H9 (cell line): ENCODE measurements at regions not wholly inside any gene's neighbourhood (a gene's known extent, or its start where the extent isn't known, plus 50 kb on each side); places are given as distances from the start of the nearest gene placed in this dataset.

Experiments
- DNase-seq: peaks from one replicate; pipeline ENCODE4 v3.0.0-alpha.2; 2017
- H2AFZ ChIP-seq: one replicate; pipeline ENCODE4 v1.6.1; 2013; ENCODE audit warnings: mild to moderate bottlenecking, low read length, control low read depth, moderate library complexity
- H2AK5ac ChIP-seq: 2 replicates; pipeline ENCODE4 v1.6.1; 2013; ENCODE audit warnings: low read length, control low read depth, mixed read lengths; ENCODE audit not compliant: insufficient read length
- H2BK120ac ChIP-seq: one replicate; pipeline ENCODE4 v1.6.1; 2013; ENCODE audit warnings: low read depth, mild to moderate bottlenecking, low read length, control low read depth, inconsistent platforms; ENCODE audit not compliant: poor library complexity, severe bottlenecking
- H2BK12ac ChIP-seq: 2 replicates; pipeline ENCODE4 v1.6.1; 2013; ENCODE audit warnings: low read length, control low read depth, mixed read lengths, low read depth; ENCODE audit not compliant: insufficient read length
- H2BK15ac ChIP-seq: 2 replicates; pipeline ENCODE4 v1.6.1; 2013; ENCODE audit warnings: low read depth, low read length, control low read depth
- H2BK20ac ChIP-seq: one replicate; pipeline ENCODE4 v1.6.1; 2013; ENCODE audit warnings: low read depth, mild to moderate bottlenecking, low read length, control low read depth, inconsistent platforms; ENCODE audit not compliant: poor library complexity, severe bottlenecking
- H2BK5ac ChIP-seq: 2 replicates; pipeline ENCODE4 v1.6.1; 2013; ENCODE audit warnings: low read length, control low read depth, mixed read lengths; ENCODE audit not compliant: insufficient read length
- H3K14ac ChIP-seq: 2 replicates; pipeline ENCODE4 v1.6.1; 2013; ENCODE audit warnings: low read length, control low read depth; ENCODE audit not compliant: insufficient read depth
- H3K18ac ChIP-seq: 2 replicates; pipeline ENCODE4 v1.6.1; 2013; ENCODE audit warnings: low read depth, mild to moderate bottlenecking, mixed read lengths, low read length, control low read depth; ENCODE audit not compliant: insufficient read length
- H3K23ac ChIP-seq: 2 replicates; pipeline ENCODE4 v1.6.1; 2013; ENCODE audit warnings: low read length, control low read depth, mixed read lengths, low read depth; ENCODE audit not compliant: insufficient read length
- H3K23me2 ChIP-seq: 2 replicates; pipeline ENCODE4 v1.6.1; 2013; ENCODE audit warnings: low read depth, mild to moderate bottlenecking, mixed read lengths, low read length, control low read depth; ENCODE audit not compliant: insufficient read length, poor library complexity, severe bottlenecking
- H3K27ac ChIP-seq: 2 replicates; pipeline ENCODE4 v1.5.1; 2013; ENCODE audit warnings: low read length, control low read depth, mixed read lengths, low read depth; ENCODE audit not compliant: insufficient read length
- H3K27me3 ChIP-seq: 2 replicates; pipeline ENCODE4 v1.6.1; 2013; ENCODE audit warnings: low read length, control low read depth, inconsistent platforms; ENCODE audit not compliant: insufficient read depth
- H3K4ac ChIP-seq: 2 replicates; pipeline ENCODE4 v1.6.1; 2013; ENCODE audit warnings: low read depth, mild to moderate bottlenecking, control low read depth, inconsistent platforms, low read length, moderate library complexity
- H3K4me1 ChIP-seq: 2 replicates; pipeline ENCODE4 v1.6.1; 2013; ENCODE audit warnings: low read length, control low read depth, inconsistent platforms; ENCODE audit not compliant: insufficient read depth
- H3K4me2 ChIP-seq: 2 replicates; pipeline ENCODE4 v1.6.1; 2013; ENCODE audit warnings: low read length, control low read depth, mixed read lengths; ENCODE audit not compliant: insufficient read length, insufficient read depth
- H3K56ac ChIP-seq: 2 replicates; pipeline ENCODE4 v1.6.1; 2013; ENCODE audit warnings: low read depth, mild to moderate bottlenecking, mixed read lengths, low read length, control low read depth; ENCODE audit not compliant: insufficient read length
- H3K79me1 ChIP-seq: 2 replicates; pipeline ENCODE4 v1.6.1; 2013; ENCODE audit warnings: low read depth, mild to moderate bottlenecking, moderate library complexity, low read length, control low read depth, inconsistent platforms; ENCODE audit not compliant: insufficient read depth, poor library complexity, severe bottlenecking
- H3K79me2 ChIP-seq: 2 replicates; pipeline ENCODE4 v1.6.1; 2013; ENCODE audit warnings: low read length, control low read depth, inconsistent platforms; ENCODE audit not compliant: insufficient read depth
- H3K9ac ChIP-seq: 2 replicates; pipeline ENCODE4 v1.6.1; 2013; ENCODE audit warnings: low read length, control low read depth, mixed read lengths; ENCODE audit not compliant: insufficient read length; ENCODE audit errors: extremely low read depth
- H3K9me3 ChIP-seq: one replicate; pipeline ENCODE4 v1.6.1; 2013; ENCODE audit warnings: low read depth, low read length, inconsistent platforms; ENCODE audit not compliant: control insufficient read depth
- H3T11ph ChIP-seq: one replicate; pipeline ENCODE4 v1.6.1; 2013; ENCODE audit warnings: mild to moderate bottlenecking, low read length, control low read depth, inconsistent platforms
- H4K20me1 ChIP-seq: one replicate; pipeline ENCODE4 v1.6.1; 2013; ENCODE audit not compliant: control insufficient read depth, insufficient read length, insufficient read depth
- H4K5ac ChIP-seq: 2 replicates; pipeline ENCODE4 v1.6.1; 2013; ENCODE audit warnings: low read depth, mild to moderate bottlenecking, mixed read lengths, low read length, control low read depth; ENCODE audit not compliant: insufficient read length
- H4K8ac ChIP-seq: replicated peaks from 2 replicates; pipeline ENCODE4 v1.6.1; 2013; ENCODE audit warnings: low read length, control low read depth, mixed read lengths, low read depth; ENCODE audit not compliant: insufficient read length
- H4K91ac ChIP-seq: 2 replicates; pipeline ENCODE4 v1.6.1; 2013; ENCODE audit warnings: low read depth, mild to moderate bottlenecking, moderate library complexity, mixed read lengths, low read length, control low read depth; ENCODE audit not compliant: insufficient read length
- H3K27ac Mint-ChIP-seq, 3 experiments: 2 replicates in 2 of 3; 3 replicates in 1 of 3; pipeline ENCODE4 v1.8.0; 2020 to 2021; ENCODE audit warnings: mixed read lengths in 3 of 3, mild to moderate bottlenecking in 1 of 3, moderate library complexity in 1 of 3
- H3K27me3 Mint-ChIP-seq: 2 replicates; pipeline ENCODE4 v1.8.0; 2021; ENCODE audit warnings: low read depth, mild to moderate bottlenecking, moderate library complexity, mixed read lengths
- H3K36me3 Mint-ChIP-seq, 3 experiments: 2 replicates in 2 of 3; 3 replicates in 1 of 3; pipeline ENCODE4 v1.8.0; 2020 to 2021; ENCODE audit warnings: low read depth in 3 of 3, mixed read lengths in 3 of 3; ENCODE audit not compliant: insufficient read depth in 1 of 3
- H3K4me1 Mint-ChIP-seq, 2 experiments: 2 replicates each; pipeline ENCODE4 v1.8.0; 2020; ENCODE audit warnings: mixed read lengths in 2 of 2
- H3K4me3 Mint-ChIP-seq, 2 experiments: 2 replicates in 1 of 2; 3 replicates in 1 of 2; pipeline ENCODE4 v1.8.0; 2020 to 2021; ENCODE audit warnings: mild to moderate bottlenecking in 2 of 2, mixed read lengths in 2 of 2, moderate library complexity in 1 of 2
- H3K9me3 Mint-ChIP-seq, 2 experiments: 2 replicates in 1 of 2; 3 replicates in 1 of 2; pipeline ENCODE4 v1.8.0; 2020; ENCODE audit warnings: mild to moderate bottlenecking in 2 of 2, mixed read lengths in 2 of 2, moderate library complexity in 1 of 2
- WGBS: extraction: QIAGEN DNeasy Blood & Tissue Kit; methylation state at CpG from one replicate; pipeline ENCODE4 v1.1.7; 2013; ENCODE audit warnings: missing lambda C conversion rate, low lambda C conversion rate, mixed read lengths; ENCODE audit not compliant: insufficient read length; ENCODE audit errors: extremely low coverage; 5-methylcytosine and 5-hydroxymethylcytosine counted together
- TF ChIP-seq, protein P1 (sequence below): fragments of 200-600 bp; sonication (generic); conservative IDR thresholded peaks from 3 replicates; pipeline ENCODE4 v1.8.0; 2021; ENCODE audit warnings: antibody characterized with exemption, mild to moderate bottlenecking

- H3K56ac ChIP-seq: no peak overlapping the region
- no peak overlapping the region for H4K8ac ChIP-seq
- H3K9me3 ChIP-seq: no peaks in the 10 kb centered on the region
- H3K23ac ChIP-seq: no peak overlapping the region
- no peak overlapping the region for H3K9ac ChIP-seq
- no peak overlapping the region for H2BK15ac ChIP-seq
- H3K79me2 ChIP-seq: no peaks in the 10 kb centered on the region
- no peak overlapping the region for H3K4me3 Mint-ChIP-seq
- no peak overlapping the region for H2BK120ac ChIP-seq
- H3K18ac ChIP-seq: no peak overlapping the region
- no peaks in the 10 kb centered on the region for H3K4me1 ChIP-seq
- no peak overlapping the region for H3K14ac ChIP-seq
- H2BK12ac ChIP-seq: no peak overlapping the region
- H3K79me1 ChIP-seq: no peaks in the 10 kb centered on the region
- no peak overlapping the region for H2AFZ ChIP-seq
- no peak overlapping the region for H3T11ph ChIP-seq
- no peak overlapping the region for H2AK5ac ChIP-seq
- H3K4ac ChIP-seq: no peak overlapping the region
- WGBS: no CpG with 5 or more reads among the region's 1 CpG
- no peaks in the 10 kb centered on the region for H3K23me2 ChIP-seq
- H4K5ac ChIP-seq: no peak overlapping the region
- H3K36me3 Mint-ChIP-seq: peaks cover 0 to 25% (median 19%) of the 10 kb centered on the region in 3 experiments; a peak in 6 of 7 replicates
- H3K27ac Mint-ChIP-seq: no peak overlapping the region
- H3K27me3 ChIP-seq: no peaks in the 10 kb centered on the region
- DNase-seq: no peak
- H3K4me2 ChIP-seq: no peak overlapping the region
- H4K20me1 ChIP-seq: no peaks in the 10 kb centered on the region
- peaks cover 5 to 7% of the 10 kb centered on the region in 2 experiments; a peak in 3 of 4 replicates for H3K4me1 Mint-ChIP-seq
- no peak overlapping the region for H4K91ac ChIP-seq
- TF ChIP-seq, protein P1, sequence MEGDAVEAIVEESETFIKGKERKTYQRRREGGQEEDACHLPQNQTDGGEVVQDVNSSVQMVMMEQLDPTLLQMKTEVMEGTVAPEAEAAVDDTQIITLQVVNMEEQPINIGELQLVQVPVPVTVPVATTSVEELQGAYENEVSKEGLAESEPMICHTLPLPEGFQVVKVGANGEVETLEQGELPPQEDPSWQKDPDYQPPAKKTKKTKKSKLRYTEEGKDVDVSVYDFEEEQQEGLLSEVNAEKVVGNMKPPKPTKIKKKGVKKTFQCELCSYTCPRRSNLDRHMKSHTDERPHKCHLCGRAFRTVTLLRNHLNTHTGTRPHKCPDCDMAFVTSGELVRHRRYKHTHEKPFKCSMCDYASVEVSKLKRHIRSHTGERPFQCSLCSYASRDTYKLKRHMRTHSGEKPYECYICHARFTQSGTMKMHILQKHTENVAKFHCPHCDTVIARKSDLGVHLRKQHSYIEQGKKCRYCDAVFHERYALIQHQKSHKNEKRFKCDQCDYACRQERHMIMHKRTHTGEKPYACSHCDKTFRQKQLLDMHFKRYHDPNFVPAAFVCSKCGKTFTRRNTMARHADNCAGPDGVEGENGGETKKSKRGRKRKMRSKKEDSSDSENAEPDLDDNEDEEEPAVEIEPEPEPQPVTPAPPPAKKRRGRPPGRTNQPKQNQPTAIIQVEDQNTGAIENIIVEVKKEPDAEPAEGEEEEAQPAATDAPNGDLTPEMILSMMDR: no peak
- H2BK5ac ChIP-seq: no peak overlapping the region
- no peaks in the 10 kb centered on the region for H3K27me3 Mint-ChIP-seq
- H3K9me3 Mint-ChIP-seq: peaks cover 19 to 20% of the 10 kb centered on the region in 2 experiments
- no peak overlapping the region for H3K27ac ChIP-seq
- H2BK20ac ChIP-seq: no peak overlapping the region
These were observed 62.8 kb upstream of the DIAPH2 start for GRCh38 chrX:96621811-96622210.
